ENCODE measurements at regions not wholly inside any gene's neighbourhood (a gene's known extent, or its start where the extent isn't known, plus 50 kb on each side); places are given as distances from the start of the nearest gene placed in this dataset.

GRCh38 chr9:108184009-108184408, 671.8 kb downstream of the ACTL7B start:
- no peaks in the 10 kb centered on the region for H3K9me3 ChIP-seq (ENCODE audit: control insufficient read depth in 4 of 4, low read length in 3 of 4)
- whole genome bisulfite sequencing = 89% methylated on average over 3 of the region's 3 CpGs
- H3K27me3 ChIP-seq (ENCODE audit: control insufficient read depth in 4 of 4, insufficient read depth in 4 of 4, low read length in 3 of 4) = no peaks in the 10 kb centered on the region
- no peaks in the 10 kb centered on the region for H3K36me3 ChIP-seq (ENCODE audit: control insufficient read depth in 4 of 4, insufficient read depth in 3 of 4, low read depth in 1 of 4, low read length in 3 of 4)
- no peak for DNase-seq (ENCODE audit: low spot score)
- H3K4me3 ChIP-seq (ENCODE audit: low read depth in 1 of 3, low read length in 3 of 3) = no peak overlapping the region
- no peak overlapping the region for H3K9ac ChIP-seq (ENCODE audit: low read depth in 1 of 2, low read length in 2 of 2)
- TF ChIP-seq RAD21 (IDR thresholded peaks at IDR 0.05) (no peak), YY1 (IDR thresholded peaks at IDR 0.05) (no peak), ZBTB33 (IDR thresholded peaks at IDR 0.05) (no peak), GABPA (IDR thresholded peaks at IDR 0.05 in 1 of 2, conservative IDR thresholded peaks at IDR 0.05 in 1 of 2) (no peak), FOXA2 (IDR thresholded peaks at IDR 0.05) (no peak), ATF3 (IDR thresholded peaks at IDR 0.05) (no peak), CTCF (IDR thresholded peaks at IDR 0.05; ENCODE audit: low read depth, low read length, missing input control) (no peak), RXRA (IDR thresholded peaks at IDR 0.05) (no peak)
- H3K27ac ChIP-seq (ENCODE audit: low read depth in 1 of 2, low read length in 2 of 2) = no peak overlapping the region
- H3K4me1 ChIP-seq (ENCODE audit: control insufficient read depth in 4 of 4, insufficient read depth in 4 of 4, low read length in 3 of 4) = no peaks in the 10 kb centered on the region

- Histone ChIP-seq H3K27me3 (ENCODE audit: control insufficient read depth in 4 of 4, insufficient read depth in 4 of 4, low read length in 3 of 4) (no peaks in the 10 kb centered on the region), H3K9me3 (ENCODE audit: control insufficient read depth in 4 of 4, low read length in 3 of 4) (no peaks in the 10 kb centered on the region), H3K9ac (ENCODE audit: low read depth in 1 of 2, low read length in 2 of 2) (no peak overlapping the region), H3K4me3 (ENCODE audit: low read depth in 1 of 3, low read length in 3 of 3) (no peak overlapping the region), H3K36me3 (ENCODE audit: control insufficient read depth in 4 of 4, insufficient read depth in 3 of 4, low read depth in 1 of 4, low read length in 3 of 4) (no peaks in the 10 kb centered on the region), H3K27ac (ENCODE audit: low read depth in 1 of 2, low read length in 2 of 2) (no peak overlapping the region), H3K4me1 (ENCODE audit: control insufficient read depth in 4 of 4, insufficient read depth in 4 of 4, low read length in 3 of 4) (no peaks in the 10 kb centered on the region)
- DNase-seq (ENCODE audit: low spot score) = no peak
- WGBS = 67% methylated on average over 5 of the region's 5 CpGs
- TF ChIP-seq MAX (IDR thresholded peaks at IDR 0.05) = no peak
- no peak for TF ChIP-seq SP1 (IDR thresholded peaks at IDR 0.05)
- no peak for TF ChIP-seq FOXA2 (IDR thresholded peaks at IDR 0.05)
- TF ChIP-seq RAD21 (IDR thresholded peaks at IDR 0.05) = no peak
- no peak for TF ChIP-seq NR2F2 (IDR thresholded peaks at IDR 0.05)
- TF ChIP-seq EGR1 (IDR thresholded peaks at IDR 0.05; ENCODE audit: low read depth in 2 of 2) = no peak
- no peak for TF ChIP-seq FOXA1 (IDR thresholded peaks at IDR 0.05)
- no peak for TF ChIP-seq HNF4G (IDR thresholded peaks at IDR 0.05)
- TF ChIP-seq ZBTB33 (IDR thresholded peaks at IDR 0.05) = no peak
- TF ChIP-seq GABPA (IDR thresholded peaks at IDR 0.05 in 1 of 2, conservative IDR thresholded peaks at IDR 0.05 in 1 of 2) = no peak
- TF ChIP-seq ATF3 (IDR thresholded peaks at IDR 0.05) = no peak
- TF ChIP-seq TAF1 (conservative IDR thresholded peaks at IDR 0.05) = no peak
- no peak for TF ChIP-seq RXRA (IDR thresholded peaks at IDR 0.05)
- no peak for TF ChIP-seq REST (IDR thresholded peaks at IDR 0.05)
- TF ChIP-seq CTCF (IDR thresholded peaks at IDR 0.05; ENCODE audit: low read depth, low read length, missing input control) = no peak
- no peak for TF ChIP-seq JUND (IDR thresholded peaks at IDR 0.05)
Measured at GRCh38 chr9:108182950-108183381, 672.8 kb downstream of the ACTL7B start.
